GM21447 (cell line): ENCODE measurements at regions not wholly inside any gene's neighbourhood (a gene's known extent, or its start where the extent isn't known, plus 50 kb on each side); places are given as distances from the start of the nearest gene placed in this dataset.
"Not testable (repeated sequence)": the region's sequence is repeated elsewhere in the genome, so short reads cannot be mapped to it uniquely, and the experiment has no call there.

Experiments used
- ATAC-seq: cut with Tn5 transposase; IDR thresholded peaks from one replicate; pipeline ENCODE4 v1.9.1; 2021; ENCODE audit not compliant: unreplicated experiment

DNA sequence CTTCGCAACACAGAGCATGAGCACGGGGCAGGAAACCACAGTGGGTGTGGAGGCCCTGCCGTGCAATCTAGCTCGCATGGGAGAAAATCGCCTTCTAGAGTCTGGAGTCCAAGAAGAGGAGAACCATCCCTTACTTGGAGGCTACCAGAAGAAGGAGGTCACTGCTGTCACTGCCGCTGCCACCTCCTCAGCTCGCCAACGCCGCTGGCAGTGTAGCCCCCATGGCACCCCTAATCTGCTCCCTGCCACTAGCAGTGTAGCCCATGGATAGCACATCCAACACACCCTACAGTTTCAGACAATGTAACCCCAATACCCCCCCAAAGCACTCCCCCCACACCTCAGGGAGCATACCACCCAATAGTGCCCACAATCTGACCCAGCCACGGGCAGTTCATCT lies 438.0 kb upstream of the ZNF337 start:
- ATAC-seq: no peak

DNA sequence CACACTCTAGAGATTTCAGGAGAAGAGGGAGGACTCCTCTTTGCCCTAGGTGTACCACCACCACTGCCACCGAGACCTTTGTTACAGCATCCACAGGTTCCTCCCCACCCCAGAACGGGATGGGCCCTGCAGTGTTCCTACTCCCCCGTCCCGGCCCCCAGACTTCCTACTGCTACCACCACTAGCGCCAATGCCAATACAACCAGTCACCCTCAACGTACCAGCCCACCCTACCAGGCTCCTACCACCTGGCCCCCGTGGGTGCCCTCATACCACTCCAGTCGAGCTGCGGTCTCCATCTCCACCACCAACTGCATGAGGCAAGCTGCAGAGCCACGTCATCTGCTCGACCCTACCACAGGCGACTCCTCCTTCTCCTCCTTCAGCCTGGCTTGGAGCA lies 437.1 kb upstream of the ZNF337 start:
- ATAC-seq: not testable (repeated sequence)

DNA sequence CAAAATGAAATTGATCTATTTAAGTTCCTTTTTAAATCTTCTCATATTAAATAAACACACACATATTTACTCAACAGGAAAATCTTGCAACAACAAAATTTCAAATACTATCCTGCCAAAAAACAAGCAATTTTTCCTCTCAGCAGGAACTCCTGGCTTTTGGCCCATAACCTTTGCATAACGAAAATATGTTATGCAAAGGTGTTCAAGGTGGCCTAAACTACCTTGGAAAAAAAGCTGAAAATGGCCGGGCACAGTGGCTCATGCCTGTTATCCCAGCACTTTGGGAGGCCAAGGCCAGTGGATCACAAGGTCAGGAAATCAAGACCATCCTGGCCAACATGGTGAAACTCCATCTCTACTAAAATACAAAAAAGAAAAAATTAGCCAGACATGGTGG lies 424.3 kb upstream of the ZNF337 start:
- not testable (repeated sequence) for ATAC-seq

DNA sequence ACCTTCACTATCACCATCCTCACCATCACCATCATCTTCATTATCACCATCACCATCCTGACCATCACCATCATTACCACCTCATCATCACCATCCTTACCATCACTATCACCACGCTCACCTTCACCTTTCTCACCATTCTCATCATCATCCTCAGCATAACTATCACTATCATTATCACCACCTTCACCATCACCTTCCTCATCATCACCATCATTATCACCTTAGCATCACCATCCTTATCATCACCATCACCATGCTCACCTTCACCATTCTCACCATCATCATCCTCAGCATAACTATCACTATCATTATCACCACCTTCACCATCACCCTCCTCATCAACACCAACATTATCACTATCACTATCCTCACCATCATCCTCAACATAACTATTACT lies 397.8 kb upstream of the ZNF337 start:
- ATAC-seq: not testable (repeated sequence)

DNA sequence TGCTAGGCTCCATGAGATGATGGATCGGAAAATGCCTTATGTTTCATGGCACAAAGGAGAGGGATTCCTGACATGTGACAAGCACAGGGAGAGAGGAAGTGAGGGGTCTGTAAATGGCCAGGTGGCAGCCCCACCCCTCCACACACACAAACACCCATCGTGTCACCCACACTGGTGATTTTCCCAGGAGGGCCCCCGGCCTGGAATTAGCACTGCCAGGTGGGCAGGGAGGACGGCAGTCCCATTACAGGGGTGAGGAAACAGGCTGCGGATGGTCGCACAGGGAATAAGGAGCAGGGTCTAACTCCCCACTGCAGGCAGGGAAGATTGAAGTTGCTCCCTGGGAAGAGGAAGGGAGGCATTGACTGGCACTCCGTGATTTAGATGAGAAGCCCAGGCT lies 395.3 kb upstream of the ZNF337 start:
- ATAC-seq: not testable (repeated sequence)

DNA sequence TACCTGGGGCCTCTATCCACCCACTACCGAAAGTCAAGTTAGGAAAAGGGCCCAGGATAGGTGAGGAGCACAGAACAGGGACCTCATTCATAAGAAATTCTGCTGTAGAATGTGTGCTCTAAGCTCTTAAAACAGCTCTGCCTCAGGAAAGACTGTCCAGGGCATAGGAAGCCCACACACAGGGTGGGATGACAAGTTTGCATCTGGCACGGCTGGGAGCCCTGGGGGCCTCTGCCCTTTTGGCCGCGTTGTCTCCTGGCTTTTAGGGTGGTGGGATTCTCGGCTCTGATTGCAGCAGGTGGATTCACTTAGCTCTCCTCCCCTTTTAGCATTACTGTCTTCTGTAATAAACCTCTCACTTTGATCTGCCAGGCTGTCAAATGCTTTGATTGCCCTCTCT lies 389.5 kb upstream of the ZNF337 start:
- not testable (repeated sequence) for ATAC-seq

DNA sequence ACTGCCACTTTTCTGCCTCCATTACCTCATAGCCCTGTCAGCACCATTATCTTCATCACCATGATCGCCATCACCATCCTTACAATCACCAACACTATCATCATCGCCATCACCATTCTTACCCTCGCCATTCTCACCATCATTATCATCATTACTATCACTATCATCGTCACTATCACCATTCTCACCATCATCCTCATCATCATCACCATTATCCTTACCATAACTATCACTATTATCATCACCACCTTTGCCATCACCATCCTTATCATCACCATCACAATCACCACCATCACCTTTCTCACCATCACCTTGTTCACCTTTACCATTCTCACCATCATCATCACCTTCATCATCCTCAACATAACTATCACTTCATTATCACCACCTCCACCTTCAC lies 377.3 kb upstream of the ZNF337 start:
- ATAC-seq: not testable (repeated sequence)

DNA sequence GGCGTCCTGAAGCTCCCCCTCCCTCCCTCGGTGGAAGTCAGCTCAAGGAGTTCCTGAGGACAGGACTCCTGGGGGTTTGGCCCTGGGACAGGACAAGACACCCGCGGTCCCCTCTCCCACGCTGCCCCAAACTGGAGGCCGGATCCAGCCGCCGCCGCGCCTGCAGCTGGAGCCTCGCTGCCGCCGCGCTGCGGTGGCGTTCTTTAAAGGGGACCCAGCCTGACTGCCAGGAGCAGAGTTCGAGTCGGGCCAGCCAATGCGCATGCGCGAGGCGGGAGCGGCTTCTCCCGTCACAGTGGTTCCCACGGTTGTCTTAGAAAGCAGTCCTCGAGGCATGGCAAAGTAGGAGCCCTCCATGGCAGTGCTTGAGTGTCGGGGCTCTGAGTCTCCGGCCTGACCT lies 362.7 kb upstream of the ZNF337 start:
- not testable (repeated sequence) for ATAC-seq

DNA sequence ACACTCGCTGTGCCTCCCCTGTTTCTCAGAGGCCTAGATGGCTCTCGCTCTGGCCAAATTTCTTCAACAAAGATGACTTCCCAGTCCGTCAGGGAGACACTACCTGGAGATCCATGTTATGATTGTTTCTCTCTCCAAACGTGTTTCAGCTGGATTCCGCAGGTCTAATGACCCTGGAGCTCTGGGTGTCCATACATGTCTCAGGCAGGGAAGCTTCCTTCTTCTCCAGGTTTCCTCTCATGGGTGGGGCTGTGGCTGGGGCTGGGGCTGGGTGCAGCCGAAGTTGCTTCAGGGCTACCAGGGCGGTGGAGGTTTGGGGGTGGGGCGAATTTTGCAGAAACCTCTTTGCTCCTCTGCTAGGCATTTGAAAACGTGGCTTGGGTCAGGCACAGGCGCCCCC lies 361.8 kb upstream of the ZNF337 start:
- ATAC-seq: not testable (repeated sequence)

DNA sequence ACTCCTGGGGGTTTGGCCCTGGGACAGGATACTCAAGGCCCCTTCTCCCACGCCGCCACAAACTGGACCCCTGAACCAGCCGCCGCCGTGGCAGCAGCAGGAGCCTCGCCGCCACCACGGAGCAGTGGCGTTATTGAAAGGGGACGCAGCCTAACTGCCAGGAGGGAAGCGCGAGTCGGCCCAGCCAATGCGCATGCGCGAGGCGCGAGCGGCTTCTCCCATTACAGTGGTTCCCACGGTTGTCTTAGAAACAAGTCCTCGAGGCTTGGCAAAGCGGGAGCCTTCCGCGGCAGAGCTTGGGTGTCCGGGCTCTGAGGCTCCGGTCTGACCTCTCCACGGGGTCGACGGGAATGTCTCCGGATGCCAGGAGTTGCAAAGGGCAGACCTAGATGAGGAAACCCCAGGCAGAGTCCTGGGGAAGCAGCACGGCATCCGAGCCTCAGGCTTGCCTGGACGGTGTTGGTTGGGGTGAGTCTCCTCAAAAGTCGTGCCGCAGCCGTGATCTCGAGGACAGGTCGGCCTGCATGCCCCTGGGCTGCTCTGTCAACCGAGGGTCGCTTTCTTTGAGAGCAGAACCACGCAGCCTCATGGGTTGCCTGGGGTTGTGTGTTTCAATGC lies 360.6 kb upstream of the ZNF337 start:
- not testable (repeated sequence) for ATAC-seq

DNA sequence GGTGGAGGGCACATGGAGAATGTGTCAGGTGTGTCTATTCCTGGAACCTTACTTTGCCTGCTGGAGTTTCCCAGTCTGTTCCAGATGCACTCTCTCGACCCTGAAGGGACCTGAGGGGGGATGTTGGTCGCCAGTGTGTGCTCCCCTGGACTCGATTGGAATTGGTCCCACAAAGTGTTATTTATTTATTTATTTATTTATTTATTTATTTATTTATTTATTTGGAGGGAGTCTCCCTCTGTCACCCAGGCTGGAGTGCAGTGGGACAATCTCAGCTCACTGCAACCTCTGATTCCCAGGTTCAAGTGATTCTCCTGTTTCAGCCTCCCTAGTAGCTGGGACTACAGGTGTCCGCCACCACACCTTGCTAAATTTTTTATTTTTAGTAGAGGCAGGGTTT lies 329.1 kb upstream of the ZNF337 start:
- not testable (repeated sequence) for ATAC-seq

DNA sequence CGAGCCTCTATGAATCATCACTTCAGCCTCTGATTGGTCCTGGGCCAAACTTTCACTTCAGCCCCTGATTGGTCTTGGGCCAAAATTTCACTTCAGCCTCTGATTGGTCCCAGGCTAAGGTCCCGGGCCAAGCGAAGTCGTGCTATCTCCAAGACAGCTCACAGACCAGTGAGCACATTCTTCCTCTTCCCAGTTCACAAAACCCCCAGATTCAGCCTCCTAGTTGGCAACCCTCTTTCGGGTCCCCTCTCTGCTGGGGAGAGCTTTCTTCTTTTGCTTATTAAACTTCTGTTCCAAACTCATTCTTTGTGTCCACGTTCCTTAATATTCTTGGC lies 314.3 kb upstream of the ZNF337 start:
- not testable (repeated sequence) for ATAC-seq

DNA sequence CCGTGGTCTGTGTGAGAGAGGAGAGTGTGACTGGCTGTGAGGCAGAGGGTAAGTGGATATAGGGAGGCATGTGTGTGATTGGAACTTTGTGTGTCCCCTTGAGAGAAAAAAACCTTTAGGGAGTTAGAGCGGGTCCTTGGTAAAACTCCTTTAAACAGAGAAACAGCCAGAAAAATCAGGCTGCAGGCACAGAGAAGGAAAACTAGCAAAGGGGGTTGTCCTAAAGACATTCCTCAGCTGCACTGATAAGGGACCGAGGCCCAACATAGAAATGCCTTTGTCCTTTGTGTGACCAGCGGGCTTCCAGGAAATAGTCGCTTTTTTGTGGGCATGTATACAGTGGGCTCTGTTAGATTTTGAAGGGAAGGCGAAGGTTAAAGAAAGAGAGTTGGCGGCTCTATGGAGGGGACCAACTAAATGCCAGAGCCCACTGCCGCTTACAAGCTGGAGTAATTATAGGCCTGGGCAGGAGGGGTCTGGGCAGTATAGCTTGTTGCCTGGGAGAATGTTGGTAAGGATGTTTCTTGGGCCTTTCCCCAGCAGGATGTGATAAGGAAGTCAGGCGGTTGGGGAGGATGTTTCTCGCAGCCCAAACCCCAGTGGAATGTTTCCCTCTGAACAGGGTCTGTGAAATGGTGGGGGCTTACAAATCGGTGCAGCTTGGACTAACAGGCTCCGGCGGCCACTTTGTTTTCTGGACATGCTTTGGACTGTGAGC lies 313.7 kb upstream of the ZNF337 start:
- not testable (repeated sequence) for ATAC-seq

DNA sequence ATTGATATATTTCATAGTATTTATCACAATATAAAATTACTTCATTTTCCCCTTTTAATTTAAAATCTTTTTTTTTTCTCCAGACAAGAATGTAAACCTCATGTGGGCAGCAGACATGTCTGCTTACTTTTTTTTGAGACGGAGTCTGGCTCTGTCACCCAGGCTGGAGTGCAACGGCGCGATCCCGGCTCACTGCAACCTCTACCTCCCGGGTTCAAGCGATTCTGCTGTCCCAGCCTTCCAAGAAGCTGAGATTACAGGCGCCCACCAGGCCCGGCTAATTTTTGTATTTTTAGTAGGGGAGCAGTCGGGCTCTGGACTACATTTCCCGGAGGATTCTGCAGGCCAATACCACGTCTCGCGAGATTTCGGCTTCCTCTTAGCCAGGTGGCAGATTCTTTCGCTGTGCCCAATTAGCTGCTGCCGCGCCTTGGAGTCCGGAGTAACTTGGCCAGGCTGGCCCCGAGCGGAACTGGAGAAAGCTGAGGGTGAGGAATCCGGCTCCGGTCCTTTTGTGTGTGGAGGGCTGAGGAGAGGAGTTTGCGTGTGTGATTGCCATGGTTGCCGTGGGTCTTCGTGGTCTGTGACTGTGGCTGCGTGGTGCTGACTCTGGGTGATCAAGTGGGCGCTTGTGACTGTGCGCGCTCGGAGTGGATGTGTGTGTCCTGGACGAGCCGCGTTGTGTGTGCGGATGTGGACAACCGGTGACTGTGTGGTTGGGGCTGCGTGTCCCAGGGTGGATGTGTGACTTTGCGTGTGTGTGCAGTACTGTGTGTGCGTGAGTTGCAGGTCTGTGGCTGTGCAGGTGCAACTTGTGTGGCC lies 313.0 kb upstream of the ZNF337 start:
- not testable (repeated sequence) for ATAC-seq

DNA sequence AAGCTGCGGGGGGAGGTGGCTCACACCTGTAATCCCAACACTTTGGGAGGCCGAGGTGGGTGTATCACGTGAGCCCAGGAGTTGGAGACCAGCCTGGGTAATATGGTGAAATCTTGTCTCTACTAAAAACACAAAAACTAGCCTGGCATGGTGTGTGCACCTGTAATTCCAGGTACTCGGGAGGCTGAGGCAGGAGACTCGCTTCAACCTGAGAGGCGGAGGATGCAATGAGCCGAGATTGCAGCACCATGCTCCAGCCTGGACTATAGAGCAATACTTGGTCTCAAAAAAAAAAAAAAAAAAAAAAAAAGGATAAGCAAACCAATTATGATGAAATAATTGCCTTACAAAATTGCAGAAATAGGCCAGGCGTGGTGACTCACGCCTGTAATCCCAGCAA lies 311.4 kb upstream of the ZNF337 start:
- not testable (repeated sequence) for ATAC-seq

DNA sequence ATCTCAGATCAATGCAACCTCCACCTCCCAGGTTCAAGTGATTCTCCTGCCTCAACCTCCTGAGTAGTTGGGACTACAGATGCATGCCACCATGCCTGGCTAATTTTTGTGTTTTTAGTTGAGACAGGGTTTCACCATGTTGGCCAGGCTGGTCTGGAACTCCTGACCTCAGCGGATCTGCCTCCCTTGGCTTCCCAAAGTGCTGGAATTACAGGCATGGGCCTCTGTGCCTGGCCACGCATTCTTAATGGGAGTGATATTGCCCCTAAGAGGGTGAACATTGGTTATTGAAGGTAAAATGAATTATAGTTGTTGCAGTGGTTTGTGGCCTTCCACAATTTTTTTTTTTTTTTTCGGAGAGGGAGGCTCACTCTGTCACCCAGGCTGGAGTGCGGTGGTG lies 309.5 kb upstream of the ZNF337 start:
- ATAC-seq: not testable (repeated sequence)

DNA sequence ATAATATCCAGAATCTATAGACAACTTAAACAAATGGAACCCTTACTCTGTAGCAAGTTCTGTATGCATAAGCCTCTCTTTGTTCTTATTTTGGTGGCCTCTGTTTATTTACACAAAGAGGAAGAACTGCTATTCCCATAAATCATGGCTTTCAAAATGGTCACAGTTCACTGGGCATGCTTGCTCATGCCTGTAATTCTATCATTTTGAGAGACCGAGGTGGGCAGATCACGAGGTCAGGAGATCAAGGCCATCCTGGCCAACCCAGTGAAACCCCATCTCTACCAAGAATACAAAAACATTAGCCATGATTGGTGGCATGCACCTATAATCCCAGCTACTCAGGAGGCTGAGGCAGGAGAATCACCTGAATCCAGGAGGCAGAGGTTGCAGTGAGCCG lies 307.3 kb upstream of the ZNF337 start:
- ATAC-seq: not testable (repeated sequence)

DNA sequence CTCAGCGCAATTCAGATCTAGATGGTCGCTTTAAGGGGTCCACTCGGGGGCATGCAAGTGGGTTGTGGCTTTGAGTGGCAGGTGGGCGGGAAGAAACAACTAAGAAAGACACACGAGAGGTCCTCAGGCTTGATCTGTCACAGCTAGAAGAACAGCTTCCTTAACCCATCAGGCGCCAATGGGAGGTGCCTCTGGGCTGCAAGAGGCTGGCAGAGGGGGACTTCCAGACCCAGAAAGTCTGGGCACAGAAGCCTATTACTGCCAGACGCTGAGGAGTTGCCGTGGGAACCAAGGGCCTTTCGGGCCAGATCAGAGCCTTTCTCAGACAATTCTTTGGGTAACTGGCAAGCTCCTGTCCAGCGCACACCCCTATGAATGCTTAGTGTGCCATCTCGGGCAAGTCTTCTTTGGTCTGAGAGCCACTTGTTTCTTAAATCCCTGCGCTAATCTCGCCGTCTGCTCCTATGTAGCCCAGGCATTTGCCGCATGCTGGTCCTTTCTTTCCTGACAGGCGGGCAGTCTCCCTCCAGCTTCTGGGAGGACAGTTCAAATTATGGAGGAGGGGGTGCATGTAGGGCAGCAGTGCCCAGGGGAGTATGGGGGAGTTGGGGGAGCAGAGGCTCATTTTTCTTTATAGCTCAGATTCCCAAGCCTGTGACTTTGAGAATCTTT lies 300.9 kb upstream of the ZNF337 start:
- not testable (repeated sequence) for ATAC-seq

DNA sequence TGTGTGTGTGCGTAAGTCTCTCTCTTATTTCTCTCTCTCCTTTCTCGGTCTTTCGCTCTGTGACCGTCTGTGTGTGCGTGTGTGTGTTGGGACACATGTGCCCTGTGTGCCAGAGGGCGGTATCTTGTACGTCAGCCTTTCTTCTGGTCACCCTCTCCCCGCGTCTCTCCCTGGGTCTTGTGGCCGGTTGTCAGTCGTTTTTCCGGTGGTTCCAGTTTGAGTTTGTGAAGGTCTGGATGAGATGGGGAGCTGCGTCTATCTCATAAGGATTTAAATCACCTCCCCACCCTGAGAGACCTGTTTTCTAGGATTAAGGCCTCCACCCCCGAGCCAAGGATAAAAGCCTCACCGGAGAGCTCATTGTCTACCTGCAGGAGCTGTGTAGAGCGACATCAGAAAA lies 295.5 kb upstream of the ZNF337 start:
- ATAC-seq: no peak

DNA sequence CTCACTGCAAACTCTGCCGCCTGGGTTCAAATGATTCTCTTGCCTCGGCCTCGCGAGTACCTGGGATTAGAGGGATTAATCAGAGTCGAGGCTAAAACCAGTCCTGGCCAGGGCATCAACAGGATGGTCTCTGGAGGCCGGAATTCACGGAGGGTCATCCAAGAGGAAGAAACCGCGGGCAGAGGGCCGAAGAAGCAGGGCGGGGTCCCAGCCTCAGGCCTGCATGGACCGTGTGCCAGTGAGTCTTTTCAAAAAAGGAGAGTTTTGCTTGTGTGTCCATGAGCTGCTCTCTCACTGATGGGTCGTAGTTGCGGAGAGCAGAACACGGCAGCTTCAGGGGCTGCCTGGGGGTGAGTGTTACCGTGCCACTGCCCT lies 295.1 kb upstream of the ZNF337 start:
- ATAC-seq: no peak

DNA sequence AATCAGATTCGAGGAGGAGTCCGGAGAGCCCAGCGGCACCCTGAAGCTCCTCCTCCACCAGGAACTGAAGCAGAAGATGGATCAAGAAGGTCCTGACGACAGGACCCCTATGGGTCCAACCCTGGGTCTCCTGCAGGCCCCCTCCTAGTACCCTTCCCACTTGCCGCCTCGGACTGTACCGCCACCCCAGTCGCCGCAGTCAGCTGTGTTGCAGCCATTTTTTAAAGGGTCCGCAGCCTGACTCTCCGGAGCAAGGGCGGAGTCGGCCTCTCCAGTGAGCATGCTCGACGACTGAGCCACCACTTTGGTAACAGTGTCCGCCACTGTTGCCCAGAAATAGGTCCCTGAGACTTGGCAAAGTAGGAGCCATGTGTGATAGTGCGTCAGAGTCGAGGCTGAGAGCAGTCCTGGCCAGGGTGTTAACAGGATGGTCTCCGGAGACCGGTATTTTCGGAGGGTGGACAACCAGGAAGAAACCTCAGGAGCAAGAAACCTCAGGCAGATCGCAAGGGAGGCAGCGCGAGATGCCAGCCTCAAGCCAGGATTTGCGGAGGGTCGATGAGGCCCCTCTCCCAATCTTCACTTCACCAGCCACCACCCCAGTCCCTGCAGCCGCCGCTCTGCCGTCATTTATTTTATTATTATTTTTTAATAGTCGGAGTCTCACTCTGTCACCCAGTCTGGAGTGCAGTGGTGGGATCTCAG lies 294.6 kb upstream of the ZNF337 start:
- ATAC-seq: no peak
